Glomerular visceral epithelial cell (primary cell): ENCODE measurements at regions not wholly inside any gene's neighbourhood (a gene's known extent, or its start where the extent isn't known, plus 50 kb on each side); places are given as distances from the start of the nearest gene placed in this dataset.
"Not testable (repeated sequence)": the region's sequence is repeated elsewhere in the genome, so short reads cannot be mapped to it uniquely, and the experiment has no call there.

ENCODE experiments used
- DNase-seq: peaks from one replicate; pipeline ENCODE4 v3.0.0-alpha.2; 2016; ENCODE audit errors: extremely low spot score

GRCh38 chr14:23897291-23897690 is 56.3 kb upstream of the DHRS4 start:
- not testable (repeated sequence) for DNase-seq

DNA sequence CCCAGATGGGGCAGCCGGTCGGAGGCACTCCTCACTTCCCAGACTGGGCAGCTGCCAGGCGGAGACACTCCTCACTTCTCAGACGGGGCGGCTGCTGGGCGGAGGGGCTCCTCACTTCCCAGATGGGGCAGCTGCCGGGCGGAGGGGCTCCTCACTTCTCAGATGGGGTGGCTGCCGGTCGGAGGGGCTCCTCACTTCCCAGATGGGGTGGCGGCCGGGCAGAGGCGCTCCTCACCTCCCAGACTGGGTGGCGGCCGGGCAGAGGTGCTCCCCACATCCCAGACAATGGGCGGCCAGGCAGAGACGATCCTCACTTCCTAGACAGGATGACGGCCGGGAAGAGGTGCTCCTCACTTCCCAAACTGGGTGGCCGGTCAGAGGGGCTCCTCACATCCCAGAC is 55.2 kb upstream of the DHRS4 start:
- DNase-seq = not testable (repeated sequence)

GRCh38 chr14:23899788-23900187 is 53.8 kb upstream of the DHRS4 start:
- DNase-seq = no peak

- no peak for DNase-seq
Measured at GRCh38 chr14:23903442-23903841, 50.1 kb upstream of the DHRS4 start.
